OCI-LY3 (cell line): ENCODE measurements at regions not wholly inside any gene's neighbourhood (a gene's known extent, or its start where the extent isn't known, plus 50 kb on each side); places are given as distances from the start of the nearest gene placed in this dataset.

Experiments used
- EZH2phosphoT487 ChIP-seq: fragments of 200-600 bp; shearing (Covaris generic); IDR thresholded peaks from 2 replicates; pipeline ENCODE4 v1.6.1; 2018; ENCODE audit warnings: antibody characterized with exemption, mixed run types, low read depth
- TF ChIP-seq, protein P1 (sequence below): fragments of 200-600, 300-600 bp; sonication (generic); IDR thresholded peaks from 2 replicates; pipeline ENCODE4 v1.5.1; 2014; ENCODE audit warnings: antibody characterized with exemption, low read length, low read depth

DNA sequence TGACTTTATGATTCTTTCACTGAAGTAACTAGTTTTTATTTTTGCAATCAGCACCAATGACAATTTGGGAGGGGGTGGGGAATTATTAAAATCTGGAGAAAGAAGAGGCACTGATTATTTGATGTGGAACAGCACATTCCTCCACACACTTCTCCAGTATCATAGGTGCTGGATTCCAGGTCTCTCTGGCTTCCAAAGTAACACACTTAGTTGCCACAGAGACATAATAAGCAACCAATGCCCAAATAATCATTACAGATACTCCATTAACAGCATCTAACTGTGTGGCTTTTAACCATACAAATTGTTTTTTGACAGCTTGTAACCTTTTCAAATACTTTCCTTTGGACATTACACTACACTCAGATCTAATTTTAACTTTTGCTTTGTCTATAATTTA lies 131.0 kb upstream of the CDIN1 start:
- TF ChIP-seq, protein P1, sequence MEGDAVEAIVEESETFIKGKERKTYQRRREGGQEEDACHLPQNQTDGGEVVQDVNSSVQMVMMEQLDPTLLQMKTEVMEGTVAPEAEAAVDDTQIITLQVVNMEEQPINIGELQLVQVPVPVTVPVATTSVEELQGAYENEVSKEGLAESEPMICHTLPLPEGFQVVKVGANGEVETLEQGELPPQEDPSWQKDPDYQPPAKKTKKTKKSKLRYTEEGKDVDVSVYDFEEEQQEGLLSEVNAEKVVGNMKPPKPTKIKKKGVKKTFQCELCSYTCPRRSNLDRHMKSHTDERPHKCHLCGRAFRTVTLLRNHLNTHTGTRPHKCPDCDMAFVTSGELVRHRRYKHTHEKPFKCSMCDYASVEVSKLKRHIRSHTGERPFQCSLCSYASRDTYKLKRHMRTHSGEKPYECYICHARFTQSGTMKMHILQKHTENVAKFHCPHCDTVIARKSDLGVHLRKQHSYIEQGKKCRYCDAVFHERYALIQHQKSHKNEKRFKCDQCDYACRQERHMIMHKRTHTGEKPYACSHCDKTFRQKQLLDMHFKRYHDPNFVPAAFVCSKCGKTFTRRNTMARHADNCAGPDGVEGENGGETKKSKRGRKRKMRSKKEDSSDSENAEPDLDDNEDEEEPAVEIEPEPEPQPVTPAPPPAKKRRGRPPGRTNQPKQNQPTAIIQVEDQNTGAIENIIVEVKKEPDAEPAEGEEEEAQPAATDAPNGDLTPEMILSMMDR = no peak
- no peak for TF ChIP-seq EZH2phosphoT487
